B cell (primary cell): ENCODE measurements at regions not wholly inside any gene's neighbourhood (a gene's known extent, or its start where the extent isn't known, plus 50 kb on each side); places are given as distances from the start of the nearest gene placed in this dataset.

Experiments used
- ATAC-seq: fragments of 200-7000 bp; cut with Tn5 transposase; one replicate; pipeline ENCODE4 v1.10.0; 2021; ENCODE audit warnings: low read depth, mild to moderate bottlenecking, moderate number of reproducible peaks, moderate library complexity
- CTCF ChIA-PET: fragments of 350-600 bp; sonication (Branson Sonifier 250); formaldehyde crosslinking; loops from one replicate; lab custom pipeline; 2021; ENCODE audit warnings: antibody characterized with exemption, inconsistent platforms; lab: Charles Lee
- POLR2A ChIA-PET: fragments of 350-600 bp; sonication (Branson Sonifier 250); formaldehyde crosslinking; loops from one replicate; lab custom pipeline; 2021; ENCODE audit warnings: antibody characterized with exemption; lab: Charles Lee
- DNase-seq: peaks from one replicate; pipeline ENCODE4 v3.0.0; 2013
- H2AFZ ChIP-seq: 2 replicates; pipeline ENCODE4 v1.6.1; 2012; ENCODE audit warnings: mild to moderate bottlenecking, low read depth, low read length; ENCODE audit not compliant: insufficient read depth, poor library complexity, severe bottlenecking
- H3K27ac ChIP-seq, 2 donors: 1 replicate in 1 of 2; 2 replicates in 1 of 2; pipeline ENCODE4 v1.5.1; 2012 to 2013; ENCODE audit warnings: low read length in 2 of 2, mild to moderate bottlenecking in 2 of 2, moderate library complexity in 1 of 2
- H3K27me3 ChIP-seq, 4 experiments: fragments of 200-600 bp in 1 of 4; sonication (generic) in 1 of 4; replicated peaks in 1 of 4; 1 replicate in 2 of 4; 2 replicates in 2 of 4; pipeline versions ENCODE4 v1.6.1 to v1.7.0; 2013 to 2016; ENCODE audit warnings: low read length in 3 of 4, mild to moderate bottlenecking in 2 of 4, mixed read lengths in 1 of 4, moderate library complexity in 1 of 4; ENCODE audit not compliant: insufficient read depth in 4 of 4, control insufficient read depth in 3 of 4; ENCODE audit errors: control extremely low read depth in 1 of 4
- H3K36me3 ChIP-seq, 2 experiments: replicated peaks in 1 of 2; 1 replicate in 1 of 2; 2 replicates in 1 of 2; pipeline versions ENCODE4 v1.6.1 to v1.7.1; 2013; ENCODE audit warnings: low read length in 1 of 2; ENCODE audit not compliant: insufficient read depth in 2 of 2, control insufficient read depth in 1 of 2; ENCODE audit errors: control extremely low read depth in 1 of 2, extremely low read depth in 1 of 2
- H3K4me1 ChIP-seq, 2 donors: fragments of 200-600 bp in 1 of 2; sonication (generic) in 1 of 2; 1 replicate in 1 of 2; 2 replicates in 1 of 2; pipeline versions ENCODE4 v1.5.1 to v1.6.1; 2013 to 2017; ENCODE audit warnings: low read length in 2 of 2; ENCODE audit not compliant: control insufficient read depth in 2 of 2, insufficient read depth in 2 of 2
- H3K4me2 ChIP-seq: replicated peaks from 2 replicates; pipeline ENCODE3; 2012; ENCODE audit warnings: mild to moderate bottlenecking, low read depth, low read length; ENCODE audit not compliant: poor library complexity, severe bottlenecking
- H3K4me3 ChIP-seq, 5 experiments: fragments of 200-600 bp in 1 of 5; sonication (generic) in 1 of 5; 1 replicate in 3 of 5; 2 replicates in 2 of 5; pipeline versions ENCODE4 v1.5.1 to v1.7.0; 2011 to 2016; ENCODE audit warnings: low read length in 4 of 5, mild to moderate bottlenecking in 4 of 5, low read depth in 2 of 5, control low read depth in 1 of 5, moderate library complexity in 1 of 5; ENCODE audit not compliant: insufficient read depth in 1 of 5; ENCODE audit errors: control extremely low read depth in 1 of 5, extremely low read depth in 1 of 5
- H3K79me2 ChIP-seq: fragments of 200-600 bp; sonication (generic); one replicate; pipeline ENCODE4 v1.6.0; 2016; ENCODE audit warnings: low read length; ENCODE audit not compliant: control insufficient read depth, insufficient read depth
- H3K9ac ChIP-seq: fragments of 200-600 bp; sonication (generic); 2 replicates; pipeline ENCODE4 v1.6.1; 2017; ENCODE audit warnings: mild to moderate bottlenecking, low read length, moderate library complexity
- H3K9me3 ChIP-seq, 3 donors: one replicate each; pipeline versions ENCODE4 v1.6.1 to v1.7.1; 2013; ENCODE audit warnings: low read length in 2 of 3; ENCODE audit not compliant: control insufficient read depth in 2 of 3, insufficient read depth in 1 of 3; ENCODE audit errors: control extremely low read depth in 1 of 3
- H4K20me1 ChIP-seq: 2 replicates; pipeline ENCODE4 v1.6.0; 2012; ENCODE audit warnings: mild to moderate bottlenecking, low read length; ENCODE audit not compliant: insufficient read depth, control insufficient read depth, poor library complexity, severe bottlenecking
- H3K27ac Mint-ChIP-seq: one replicate; pipeline ENCODE4 v1.8.0; 2021; ENCODE audit warnings: mixed read lengths
- H3K27me3 Mint-ChIP-seq: one replicate; pipeline ENCODE4 v1.8.0; 2021; ENCODE audit warnings: mixed read lengths
- H3K4me1 Mint-ChIP-seq: one replicate; pipeline ENCODE4 v1.8.0; 2021; ENCODE audit warnings: mixed read lengths
- H3K4me3 Mint-ChIP-seq: one replicate; pipeline ENCODE4 v1.8.0; 2021; ENCODE audit warnings: mixed read lengths
- H3K9me3 Mint-ChIP-seq: one replicate; pipeline ENCODE4 v1.8.0; 2022; ENCODE audit warnings: mixed read lengths; ENCODE audit not compliant: insufficient read depth
- CTCF ChIP-seq: fragments of 200-600 bp; IDR thresholded peaks from one replicate; pipeline ENCODE4 v1.8.0; 2022; ENCODE audit warnings: antibody characterized with exemption, mild to moderate bottlenecking
- EZH2 ChIP-seq: IDR thresholded peaks from 2 replicates; pipeline ENCODE4 v1.6.1; 2012; ENCODE audit warnings: borderline replicate concordance, low read depth, mild to moderate bottlenecking, moderate library complexity, low read length; ENCODE audit not compliant: insufficient read depth, poor library complexity, severe bottlenecking
- WGBS: methylation state at CpG from one replicate; pipeline ENCODE4 v1.1.5; 2013; ENCODE audit warnings: missing lambda C conversion rate; ENCODE audit not compliant: insufficient coverage; 5-methylcytosine and 5-hydroxymethylcytosine counted together
- intact Hi-C: fragments of 100-400 bp; cut with micrococcal nuclease; formaldehyde crosslinking; loops from one replicate; pipeline ENCODE4 v1.10.0; 2022

- Histone ChIP-seq H3K9ac (no peak overlapping the region), H3K4me3 (no peak overlapping the region), H3K36me3 (no peaks in the 10 kb centered on the region), H2AFZ (no peak overlapping the region), H3K79me2 (no peaks in the 10 kb centered on the region), H4K20me1 (no peaks in the 10 kb centered on the region), H3K9me3 (peaks cover 0 to 5% (median 0%) of the 10 kb centered on the region in 3 donors), H3K4me2 (no peak overlapping the region), H3K4me1 (no peaks in the 10 kb centered on the region), H3K27ac (no peak overlapping the region), H3K27me3 (no peaks in the 10 kb centered on the region)
- peaks cover 5% of the 10 kb centered on the region for H3K9me3 Mint-ChIP-seq
- intact Hi-C loops, result no loop called here
- DNase-seq (no peak), ATAC-seq (no peak)
- H3K27me3 Mint-ChIP-seq, result no peaks in the 10 kb centered on the region
- POLR2A ChIA-PET, result no interaction called here
- no peak overlapping the region for H3K4me3 Mint-ChIP-seq
- CTCF ChIA-PET, result no interaction called here
- no peaks in the 10 kb centered on the region for H3K4me1 Mint-ChIP-seq
- H3K27ac Mint-ChIP-seq, result no peak overlapping the region
- WGBS, result 79% methylated on average over 8 of the region's 8 CpGs
- TF ChIP-seq CTCF, result no peak
- no peak for TF ChIP-seq EZH2
Observed at GRCh38 chr10:8725343-8725742, 670.9 kb downstream of the GATA3 start.

- ChIA-PET POLR2A (no interaction called here), CTCF (no interaction called here)
- Histone ChIP-seq H4K20me1 (no peaks in the 10 kb centered on the region), H3K27me3 (no peaks in the 10 kb centered on the region), H3K9ac (no peak overlapping the region), H3K4me3 (no peak overlapping the region), H3K79me2 (no peaks in the 10 kb centered on the region), H3K9me3 (peaks cover 0 to 5% (median 0%) of the 10 kb centered on the region in 3 donors), H3K27ac (no peak overlapping the region), H3K4me2 (no peak overlapping the region), H2AFZ (no peak overlapping the region), H3K36me3 (no peaks in the 10 kb centered on the region), H3K4me1 (no peaks in the 10 kb centered on the region)
- H3K9me3 Mint-ChIP-seq, result peaks cover 2% of the 10 kb centered on the region
- ATAC-seq (no peak), DNase-seq (no peak)
- H3K27ac Mint-ChIP-seq, result no peak overlapping the region
- 83% methylated on average over 1 of the region's 3 CpGs for WGBS
- intact Hi-C loops, result no loop called here
- H3K27me3 Mint-ChIP-seq, result no peaks in the 10 kb centered on the region
- no peaks in the 10 kb centered on the region for H3K4me1 Mint-ChIP-seq
- TF ChIP-seq EZH2, result no peak
- no peak for TF ChIP-seq CTCF
- no peak overlapping the region for H3K4me3 Mint-ChIP-seq
Observed at GRCh38 chr10:8726084-8726778, 671.7 kb downstream of the GATA3 start.
